SW480 (cell line): ENCODE measurements at regions not wholly inside any gene's neighbourhood (a gene's known extent, or its start where the extent isn't known, plus 50 kb on each side); places are given as distances from the start of the nearest gene placed in this dataset.

Source experiments
- DNase-seq: peaks from one replicate; pipeline ENCODE4 v3.0.0-alpha.2; 2016; ENCODE audit warnings: low spot score

GRCh38 chr14:82719617-82720016, 1186.0 kb upstream of the SEL1L start:
- no peak for DNase-seq

GRCh38 chr14:82720431-82720830, 1186.8 kb upstream of the SEL1L start:
- DNase-seq: no peak

GRCh38 chr14:82720946-82721345, 1187.3 kb upstream of the SEL1L start:
- no peak for DNase-seq

GRCh38 chr14:82724316-82724715, 1190.7 kb upstream of the SEL1L start:
- no peak for DNase-seq

- no peak for DNase-seq
Measured at GRCh38 chr14:82725213-82725612, 1191.6 kb upstream of the SEL1L start.

- DNase-seq: no peak
Measured at GRCh38 chr14:82731526-82731925, 1197.9 kb upstream of the SEL1L start.

- DNase-seq: no peak
Measured at GRCh38 chr14:82740547-82740946, 1206.9 kb upstream of the SEL1L start.

GRCh38 chr14:82755476-82755875, 1221.8 kb upstream of the SEL1L start:
- no peak for DNase-seq

GRCh38 chr14:82755923-82756322, 1222.3 kb upstream of the SEL1L start:
- DNase-seq: no peak

GRCh38 chr14:82757776-82758175, 1224.1 kb upstream of the SEL1L start:
- DNase-seq: no peak

GRCh38 chr14:82759656-82760055, 1226.0 kb upstream of the SEL1L start:
- no peak for DNase-seq

- no peak for DNase-seq
Measured at GRCh38 chr14:82766123-82766522, 1232.5 kb upstream of the SEL1L start.

GRCh38 chr14:82766996-82767395, 1233.3 kb upstream of the SEL1L start:
- DNase-seq: no peak

GRCh38 chr14:82776958-82777357, 1243.3 kb upstream of the SEL1L start:
- no peak for DNase-seq

GRCh38 chr14:82778008-82778590, 1244.4 kb upstream of the SEL1L start:
- DNase-seq: no peak

GRCh38 chr14:82778601-82779000, 1244.9 kb upstream of the SEL1L start:
- DNase-seq: no peak

GRCh38 chr14:82779301-82779700, 1245.6 kb upstream of the SEL1L start:
- DNase-seq: no peak

GRCh38 chr14:82785756-82786482, 1252.3 kb upstream of the SEL1L start:
- DNase-seq: no peak

- no peak for DNase-seq
Measured at GRCh38 chr14:82786483-82786880, 1252.8 kb upstream of the SEL1L start.

GRCh38 chr14:82796086-82796485, 1262.4 kb upstream of the SEL1L start:
- no peak for DNase-seq

- DNase-seq: no peak
Measured at GRCh38 chr14:82798276-82798675, 1264.6 kb upstream of the SEL1L start.

- no peak for DNase-seq
Measured at GRCh38 chr14:82805892-82806825, 1272.5 kb upstream of the SEL1L start.

- no peak for DNase-seq
Measured at GRCh38 chr14:82811246-82811645, 1277.6 kb upstream of the SEL1L start.
